WTC11 (cell line): ENCODE measurements at regions not wholly inside any gene's neighbourhood (a gene's known extent, or its start where the extent isn't known, plus 50 kb on each side); places are given as distances from the start of the nearest gene placed in this dataset.

Source experiments
- AFF4 ChIP-seq: sonication (generic); formaldehyde crosslinking; IDR thresholded peaks from 2 replicates; pipeline ENCODE4 v1.8.1; 2023; ENCODE audit warnings: mild to moderate bottlenecking, missing genetic modification reagents, borderline replicate concordance
- ARID4B ChIP-seq: sonication (generic); formaldehyde crosslinking; IDR thresholded peaks from 2 replicates; pipeline ENCODE4 v1.8.0; 2023; ENCODE audit warnings: missing genetic modification reagents, mild to moderate bottlenecking, borderline replicate concordance
- CDX4 ChIP-seq: fragments of 250-450 bp; sonication (Bioruptor Pico); IDR thresholded peaks from 2 replicates; pipeline ENCODE4 v1.9.0; 2021; ENCODE audit warnings: moderate library complexity, mild to moderate bottlenecking, inconsistent platforms, borderline replicate concordance
- CREB1 ChIP-seq: sonication (generic); formaldehyde crosslinking; IDR thresholded peaks from 2 replicates; pipeline ENCODE4 v1.8.0; 2023; ENCODE audit warnings: mild to moderate bottlenecking, missing genetic modification reagents
- CREM ChIP-seq: sonication (generic); formaldehyde crosslinking; IDR thresholded peaks from 2 replicates; pipeline ENCODE4 v1.8.1; 2022; ENCODE audit warnings: mild to moderate bottlenecking, missing genetic modification reagents, moderate library complexity
- E2F4 ChIP-seq: sonication (generic); formaldehyde crosslinking; IDR thresholded peaks from 2 replicates; pipeline ENCODE4 v1.8.1; 2022; ENCODE audit warnings: low read depth, mild to moderate bottlenecking, moderate library complexity, missing genetic modification reagents, borderline replicate concordance
- E2F5 ChIP-seq: sonication (generic); formaldehyde crosslinking; IDR thresholded peaks from 2 replicates; pipeline ENCODE4 v1.8.1; 2022; ENCODE audit warnings: mild to moderate bottlenecking, moderate library complexity, missing genetic modification reagents
- ELF4 ChIP-seq: sonication (generic); formaldehyde crosslinking; IDR thresholded peaks from 2 replicates; pipeline ENCODE4 v1.8.1; 2022; ENCODE audit warnings: low read depth, mild to moderate bottlenecking, moderate library complexity, missing genetic modification reagents
- EMX1 ChIP-seq: fragments of 250-450 bp; sonication (Bioruptor Pico); IDR thresholded peaks from 2 replicates; pipeline ENCODE4 v1.8.0; 2021; ENCODE audit warnings: mild to moderate bottlenecking
- GTF2I ChIP-seq: fragments of 250-450 bp; sonication (Bioruptor Pico); conservative IDR thresholded peaks from 2 replicates; pipeline ENCODE4 v1.4.0; 2021; ENCODE audit warnings: mild to moderate bottlenecking
- HMGA2 ChIP-seq: fragments of 250-450 bp; sonication (Bioruptor Pico); IDR thresholded peaks from 2 replicates; pipeline ENCODE4 v1.4.0; 2021; ENCODE audit warnings: mild to moderate bottlenecking, moderate library complexity
- HMGXB4 ChIP-seq: sonication (generic); formaldehyde crosslinking; IDR thresholded peaks from 2 replicates; pipeline ENCODE4 v1.8.1; 2023; ENCODE audit warnings: mild to moderate bottlenecking, moderate library complexity, missing genetic modification reagents
- MAX ChIP-seq: sonication (generic); formaldehyde crosslinking; IDR thresholded peaks from 2 replicates; pipeline ENCODE4 v1.8.0; 2022; ENCODE audit warnings: mild to moderate bottlenecking, missing genetic modification reagents
- NR3C1 ChIP-seq: sonication (generic); formaldehyde crosslinking; conservative IDR thresholded peaks from 2 replicates; pipeline ENCODE4 v1.8.1; 2023; ENCODE audit warnings: low read depth, mild to moderate bottlenecking, missing genetic modification reagents
- OVOL2 ChIP-seq: fragments of 250-450 bp; sonication (Bioruptor Pico); IDR thresholded peaks from 2 replicates; pipeline ENCODE4 v1.9.0; 2021; ENCODE audit warnings: mild to moderate bottlenecking, borderline replicate concordance
- SMAD3 ChIP-seq: sonication (generic); formaldehyde crosslinking; IDR thresholded peaks from 2 replicates; pipeline ENCODE4 v1.8.0; 2022; ENCODE audit warnings: missing genetic modification reagents, mild to moderate bottlenecking, borderline replicate concordance
- STAT6 ChIP-seq: sonication (generic); formaldehyde crosslinking; conservative IDR thresholded peaks from 2 replicates; pipeline ENCODE4 v1.8.1; 2023; ENCODE audit warnings: mild to moderate bottlenecking, low read depth, missing genetic modification reagents, moderate library complexity
- TEAD1 ChIP-seq: sonication (generic); formaldehyde crosslinking; IDR thresholded peaks from 2 replicates; pipeline ENCODE4 v1.8.0; 2022; ENCODE audit warnings: mild to moderate bottlenecking, missing genetic modification reagents
- USF2 ChIP-seq: sonication (generic); formaldehyde crosslinking; IDR thresholded peaks from 2 replicates; pipeline ENCODE4 v1.8.1; 2023; ENCODE audit warnings: mild to moderate bottlenecking, missing genetic modification reagents, moderate library complexity
- ZBTB21 ChIP-seq: sonication (generic); formaldehyde crosslinking; IDR thresholded peaks from 2 replicates; pipeline ENCODE4 v1.8.1; 2023; ENCODE audit warnings: mild to moderate bottlenecking, missing genetic modification reagents, borderline replicate concordance

GRCh38 chr6:17200395-17200794, 80.8 kb upstream of the RBM24 start (continued):
- TF ChIP-seq E2F4 (CRISPR knock-in tag): no peak
- TF ChIP-seq SMAD3: peak; percentile 80; the same call in 1 of the 2 replicates
- TF ChIP-seq OVOL2 (CRISPR knock-in tag): no peak
- no peak for TF ChIP-seq NR3C1 (CRISPR knock-in tag)
- no peak for TF ChIP-seq STAT6 (CRISPR knock-in tag)
- TF ChIP-seq AFF4 (CRISPR knock-in tag): peak; percentile 89
- TF ChIP-seq MAX: peak; percentile 89
- no peak for TF ChIP-seq ELF4 (CRISPR knock-in tag)
- TF ChIP-seq HMGXB4 (CRISPR knock-in tag): peak; percentile 78; the same call in 1 of the 2 replicates
- peak; percentile 63; the same call in 1 of the 2 replicates for TF ChIP-seq TEAD1 (CRISPR knock-in tag)
- no peak for TF ChIP-seq CDX4 (CRISPR knock-in tag)
- TF ChIP-seq ARID4B (CRISPR knock-in tag): no peak
- 0 out of 2 replicates have a peak, but pooled peaks have one; percentile 36 for TF ChIP-seq CREB1
- TF ChIP-seq E2F5: peak; percentile 89
- TF ChIP-seq ZBTB21: peak; percentile 27; the same call in 1 of the 2 replicates
- no peak for TF ChIP-seq HMGA2 (CRISPR knock-in tag)
- peak; percentile 56; the same call in 1 of the 2 replicates for TF ChIP-seq CREM (CRISPR knock-in tag)
- 0 out of 2 replicates have a peak, but pooled peaks have one; percentile 43 for TF ChIP-seq EMX1 (CRISPR knock-in tag)
- TF ChIP-seq GTF2I (CRISPR knock-in tag): no peak
- no peak for TF ChIP-seq USF2 (CRISPR knock-in tag)
- TF ChIP-seq, all 79 proteins: peak for 27
